Ectodermal cell (in vitro differentiated cells): ENCODE measurements at regions not wholly inside any gene's neighbourhood (a gene's known extent, or its start where the extent isn't known, plus 50 kb on each side); places are given as distances from the start of the nearest gene placed in this dataset.
"Not testable (repeated sequence)": the region's sequence is repeated elsewhere in the genome, so short reads cannot be mapped to it uniquely, and the experiment has no call there.

Experiments
- H3K27ac ChIP-seq: 2 replicates; pipeline ENCODE4 v1.7.0; 2013; ENCODE audit warnings: mild to moderate bottlenecking, low read depth, low read length; ENCODE audit not compliant: insufficient read depth, poor library complexity, severe bottlenecking
- H3K27me3 ChIP-seq: 2 replicates; pipeline ENCODE4 v1.7.0; 2013; ENCODE audit warnings: mild to moderate bottlenecking, low read length; ENCODE audit not compliant: insufficient read depth, control insufficient read depth, poor library complexity, severe bottlenecking
- H3K36me3 ChIP-seq: one replicate; pipeline ENCODE4 v1.7.0; 2013; ENCODE audit warnings: low read length; ENCODE audit not compliant: control insufficient read depth, insufficient read depth
- H3K4me1 ChIP-seq: one replicate; pipeline ENCODE4 v1.7.0; 2013; ENCODE audit warnings: low read length; ENCODE audit not compliant: control insufficient read depth, insufficient read depth
- H3K4me3 ChIP-seq: 2 replicates; pipeline ENCODE4 v1.7.0; 2013; ENCODE audit warnings: low read depth, low read length, control low read depth; ENCODE audit not compliant: insufficient read depth
- H3K9me3 ChIP-seq: 2 replicates; pipeline ENCODE4 v1.7.0; 2013; ENCODE audit warnings: mild to moderate bottlenecking, low read length, moderate library complexity; ENCODE audit not compliant: control insufficient read depth
- WGBS, 2 experiments: methylation state at CpG; one replicate each; pipeline ENCODE4 v1.1.7; 2013; ENCODE audit warnings: missing lambda C conversion rate in 2 of 2; 5-methylcytosine and 5-hydroxymethylcytosine counted together

- not testable (repeated sequence) for H3K4me1 ChIP-seq, H3K27me3 ChIP-seq, H3K27ac ChIP-seq, H3K4me3 ChIP-seq, H3K36me3 ChIP-seq
- H3K9me3 ChIP-seq: peaks cover 61% of the 10 kb centered on the region
- 78 to 81% methylated on average over 20 of the region's 20 CpGs for WGBS, 2 experiments
These were observed 2565.9 kb upstream of the TPTE start for GRCh38 chr21:7955358-7956073.

- not testable (repeated sequence) for H3K4me1 ChIP-seq, H3K27ac ChIP-seq, H3K27me3 ChIP-seq, H3K4me3 ChIP-seq, H3K36me3 ChIP-seq
- WGBS, 2 experiments: 50 to 55% methylated on average over 2 of the region's 2 CpGs
- H3K9me3 ChIP-seq: peaks cover 59% of the 10 kb centered on the region
These were observed 2565.3 kb upstream of the TPTE start for GRCh38 chr21:7956074-7956452.

DNA sequence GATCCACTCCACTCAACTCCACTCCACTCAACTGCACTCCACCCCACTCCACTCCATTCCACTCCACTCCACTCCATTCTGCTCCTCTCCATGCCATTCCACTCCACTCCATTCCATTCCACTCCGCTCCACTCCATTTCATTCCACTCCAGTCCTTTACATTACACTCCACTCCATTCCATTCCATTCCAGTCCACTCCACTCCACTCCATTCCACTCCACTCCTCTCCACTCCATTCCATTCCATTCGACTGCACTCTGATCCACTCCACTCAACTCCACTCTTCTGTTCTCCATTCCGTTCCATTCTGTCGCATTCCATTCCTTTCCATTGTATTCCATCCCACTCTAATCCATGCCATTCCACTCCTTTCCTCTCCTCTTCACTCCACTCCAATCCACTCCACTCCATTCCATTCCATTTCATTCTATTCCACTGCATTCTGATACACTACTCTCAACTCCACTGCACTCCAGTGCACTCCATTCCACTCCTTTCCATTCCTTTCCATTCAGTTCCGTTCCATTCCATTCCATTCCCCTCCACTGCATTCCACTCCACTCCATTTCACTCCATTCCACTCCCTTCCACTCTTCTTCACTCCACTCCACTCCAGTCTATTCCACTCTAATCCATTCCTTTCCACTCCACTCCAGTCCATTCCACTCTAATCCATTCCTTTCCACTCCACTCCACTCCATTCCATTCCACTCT is 2564.2 kb upstream of the TPTE start:
- H3K27ac ChIP-seq, H3K4me1 ChIP-seq, H3K4me3 ChIP-seq, H3K27me3 ChIP-seq, H3K36me3 ChIP-seq: not testable (repeated sequence)
- 61 to 64% methylated on average over 5 of the region's 5 CpGs for WGBS, 2 experiments
- H3K9me3 ChIP-seq: peaks cover 57% of the 10 kb centered on the region

GRCh38 chr21:7957713-7958064 is 2563.7 kb upstream of the TPTE start:
- Histone ChIP-seq H3K4me3 (no peak overlapping the region), H3K27me3 (no peaks in the 10 kb centered on the region), H3K36me3 (no peaks in the 10 kb centered on the region), H3K9me3 (peaks cover 57% of the 10 kb centered on the region), H3K4me1 (no peaks in the 10 kb centered on the region), H3K27ac (no peak overlapping the region)
- WGBS, 2 experiments: 29 to 34% methylated on average over 2 of the region's 2 CpGs
